HG02870 (cell line): ENCODE measurements at regions not wholly inside any gene's neighbourhood (a gene's known extent, or its start where the extent isn't known, plus 50 kb on each side); places are given as distances from the start of the nearest gene placed in this dataset.

Experiments
- ATAC-seq: cut with Tn5 transposase; IDR thresholded peaks from one replicate; pipeline ENCODE4 v1.9.1; 2021; ENCODE audit warnings: mild to moderate bottlenecking, moderate library complexity; ENCODE audit not compliant: unreplicated experiment

GRCh38 chr6:15048367-15048766 lies 197.5 kb upstream of the JARID2 start:
- ATAC-seq: no peak

DNA sequence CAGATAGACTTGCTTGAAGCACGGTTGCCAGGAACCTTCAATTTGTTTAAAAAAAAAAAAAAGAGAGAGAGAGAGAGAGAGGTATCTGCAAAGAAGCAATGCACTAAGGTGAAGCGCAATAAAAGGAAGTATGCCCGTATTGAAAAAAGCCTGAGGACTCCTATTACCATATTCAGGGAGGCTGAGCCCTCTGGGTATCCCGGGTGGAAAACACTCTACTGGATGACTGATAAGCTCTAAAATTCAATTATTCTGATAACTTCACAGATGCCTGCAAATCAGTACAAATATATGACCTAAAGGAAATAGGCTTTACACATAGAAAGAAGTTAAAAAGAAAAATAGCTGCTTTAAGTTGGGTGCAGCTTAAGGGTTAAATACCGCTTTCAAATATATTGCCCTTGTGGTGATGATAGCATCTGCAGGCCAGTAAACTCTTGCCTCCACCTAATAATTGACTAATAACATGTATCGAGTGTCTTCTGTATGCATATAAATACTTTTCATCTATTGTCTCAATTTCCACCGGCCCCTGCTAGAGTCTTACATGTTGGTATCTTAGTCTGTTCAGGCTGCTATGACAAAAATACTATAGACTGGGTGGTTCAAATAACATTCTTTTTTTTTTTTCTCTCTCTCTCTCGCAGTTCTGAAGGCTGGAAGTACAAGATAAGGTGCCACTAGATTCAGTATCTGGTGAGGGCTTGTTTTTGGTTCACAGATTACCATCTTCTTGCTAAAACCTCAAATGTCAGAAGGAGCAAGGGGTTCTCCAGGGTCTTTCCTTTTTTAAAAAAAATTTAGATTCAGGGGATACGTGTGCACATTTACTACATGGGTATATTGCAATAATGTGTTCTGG lies 187.4 kb upstream of the JARID2 start:
- ATAC-seq: no peak

GRCh38 chr6:15061180-15061641 lies 184.7 kb upstream of the JARID2 start:
- ATAC-seq: no peak

DNA sequence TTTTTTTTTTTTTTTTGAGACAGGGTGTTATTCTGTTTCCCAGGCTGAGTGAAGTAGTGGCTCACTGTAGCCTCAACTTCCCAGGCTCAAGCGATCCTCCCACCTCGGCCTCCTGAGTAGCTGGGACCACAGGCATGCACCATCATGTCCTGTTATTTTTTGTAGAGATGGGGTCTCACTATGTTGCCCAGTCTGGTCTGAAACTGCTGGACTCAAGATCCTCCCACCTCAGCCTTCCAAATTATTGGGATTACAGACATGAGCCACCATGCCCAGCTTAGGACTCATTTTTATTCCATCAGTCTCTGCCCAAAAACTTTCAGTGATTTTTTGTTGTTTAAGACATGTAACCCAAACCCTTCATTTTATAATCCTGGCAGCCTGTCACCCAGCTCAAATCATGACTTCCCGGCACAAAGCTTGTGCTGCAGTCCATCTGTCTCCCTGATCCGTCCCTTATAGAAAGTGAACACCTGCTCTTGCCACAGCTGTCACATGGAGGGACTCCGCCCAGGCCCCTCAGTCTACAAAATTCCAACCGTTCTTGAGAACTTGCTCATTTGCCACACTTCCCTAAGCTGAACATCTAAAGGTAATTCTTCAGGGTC lies 183.9 kb upstream of the JARID2 start:
- ATAC-seq: no peak

DNA sequence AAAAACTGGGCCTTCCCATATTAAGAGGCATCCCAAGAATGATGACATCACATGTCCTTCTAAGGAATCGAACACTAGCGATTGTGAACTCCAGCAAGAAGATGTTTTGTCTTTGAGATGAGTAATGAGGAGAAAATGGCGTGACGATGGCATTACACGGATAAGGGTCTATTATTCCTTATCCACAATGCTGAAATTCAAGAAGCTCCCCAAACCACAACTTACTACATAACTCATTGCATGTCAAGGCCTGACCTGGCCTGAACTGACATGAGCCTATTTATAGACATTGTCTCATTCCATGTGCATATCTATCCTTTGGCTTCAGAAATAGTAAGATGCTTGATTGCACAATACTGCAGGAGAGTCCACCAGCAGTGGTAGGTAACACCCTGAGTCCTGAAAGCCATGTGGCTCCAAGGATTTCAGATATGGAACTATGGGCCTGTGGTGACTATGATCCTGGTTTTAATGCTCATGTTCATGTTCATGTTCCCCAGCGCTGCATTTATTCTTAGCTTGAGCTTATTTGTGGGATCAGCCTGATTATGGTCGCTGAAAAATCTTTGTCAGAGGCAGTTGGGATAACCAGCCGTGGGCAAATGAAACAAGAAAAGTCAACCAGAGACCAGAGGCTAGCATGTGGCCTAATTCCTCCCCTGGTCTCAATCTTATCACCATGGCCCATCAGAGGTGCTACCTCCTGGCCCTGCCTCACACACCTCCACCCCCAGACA lies 183.2 kb upstream of the JARID2 start:
- ATAC-seq: no peak

DNA sequence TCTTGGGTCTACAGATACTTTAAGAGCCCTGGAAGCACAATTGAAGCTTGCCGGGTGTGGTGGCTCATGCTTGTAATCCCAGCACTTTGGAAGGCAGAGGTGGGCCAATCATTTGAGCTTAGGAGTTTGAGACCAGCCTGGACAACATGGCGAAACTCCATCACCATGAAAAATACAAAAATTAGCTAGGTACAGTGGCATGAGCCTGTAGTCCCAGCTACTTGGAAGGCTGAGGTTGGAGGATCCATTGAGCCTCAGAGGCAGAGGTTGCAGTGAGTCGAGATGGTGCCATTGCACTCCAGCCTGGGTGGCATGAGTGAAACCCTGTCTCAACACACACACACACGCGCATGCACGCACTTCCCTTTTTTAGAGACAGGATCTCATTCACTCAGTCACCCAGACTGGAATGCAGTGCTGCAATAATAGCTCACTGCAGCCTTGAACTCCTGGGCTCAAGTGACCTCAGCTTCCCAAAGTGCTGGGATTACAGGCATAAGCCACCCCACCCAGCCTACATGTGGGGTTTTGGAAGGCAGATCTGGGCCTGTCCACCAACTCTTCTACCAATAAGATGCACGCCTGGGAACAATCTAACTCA lies 182.5 kb upstream of the JARID2 start:
- no peak for ATAC-seq

DNA sequence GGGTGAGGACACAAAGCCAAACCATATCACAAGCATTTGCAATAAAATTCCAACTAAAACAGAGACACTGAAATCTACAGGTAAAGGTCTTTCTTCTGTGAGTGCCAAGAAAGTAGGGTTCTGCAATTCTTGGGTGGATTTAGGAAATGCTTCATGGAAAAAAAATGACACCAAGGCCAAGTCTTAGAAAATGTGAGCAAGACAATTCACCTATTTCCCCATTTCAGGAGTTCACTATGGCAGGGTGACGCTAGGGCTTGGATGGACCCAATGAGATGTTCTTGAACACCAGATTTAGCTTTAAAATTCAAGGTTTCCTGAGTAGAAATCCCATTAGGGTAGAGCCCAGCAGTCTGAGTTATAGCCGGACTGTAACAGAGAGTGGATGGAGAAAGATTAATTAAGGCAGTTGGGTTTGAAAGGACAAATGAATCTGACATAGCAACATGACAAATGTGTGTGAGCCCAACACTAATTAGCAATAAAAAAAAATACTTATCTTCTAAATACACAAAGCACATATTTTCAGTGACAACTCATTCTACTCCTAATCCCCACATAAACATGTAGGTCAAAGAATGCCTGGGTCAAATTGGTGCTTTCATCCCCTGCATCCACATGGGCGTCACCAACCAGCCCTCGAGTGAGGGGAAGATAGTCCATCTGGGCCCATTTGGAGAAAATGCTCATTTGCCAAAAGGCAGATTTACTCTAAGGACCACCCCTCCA lies 180.4 kb upstream of the JARID2 start:
- no peak for ATAC-seq

- ATAC-seq: no peak
Measured at GRCh38 chr6:15066089-15066758, 179.6 kb upstream of the JARID2 start.

GRCh38 chr6:15073344-15073789 lies 172.5 kb upstream of the JARID2 start:
- ATAC-seq: no peak

- no peak for ATAC-seq
Measured at GRCh38 chr6:15073883-15074465, 171.9 kb upstream of the JARID2 start.

DNA sequence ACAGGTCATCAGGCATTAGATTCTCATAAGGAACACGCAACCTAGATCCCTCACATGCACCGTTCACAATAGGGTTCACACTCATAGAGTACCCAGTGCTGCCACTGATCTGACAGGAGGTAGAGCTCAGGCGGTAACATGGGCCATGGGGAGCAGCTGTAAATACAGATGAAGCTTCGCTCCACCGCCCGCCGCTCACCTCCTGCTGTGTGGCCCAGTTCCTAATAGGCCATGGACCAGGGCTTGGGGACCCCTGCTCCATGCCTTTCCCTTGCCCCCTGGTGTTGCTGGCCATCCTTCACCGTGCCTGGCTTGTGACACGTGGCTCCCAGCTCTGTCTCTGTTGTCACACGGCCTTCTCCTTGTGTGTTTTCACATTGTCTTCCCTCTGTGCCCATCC lies 171.1 kb upstream of the JARID2 start:
- ATAC-seq: no peak

DNA sequence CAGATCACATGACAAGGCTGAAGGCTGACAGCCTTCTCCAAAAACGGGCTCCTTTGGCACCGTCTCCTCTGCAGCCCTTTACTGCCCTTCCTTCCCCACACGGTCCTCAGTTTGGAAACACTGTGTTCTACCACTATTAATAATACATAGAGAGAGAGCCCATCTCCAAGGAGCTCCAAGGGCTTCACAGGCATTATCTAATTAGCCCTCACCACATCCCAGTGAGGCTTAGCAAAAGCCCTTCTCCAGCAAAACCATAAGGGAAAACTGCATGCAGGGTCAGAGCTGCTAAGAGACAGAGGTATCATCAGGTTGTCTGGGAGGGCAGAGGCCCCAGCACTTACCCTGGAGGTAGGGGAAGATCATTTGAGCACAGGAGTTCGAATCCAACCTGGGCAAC lies 169.3 kb upstream of the JARID2 start:
- ATAC-seq: no peak

GRCh38 chr6:15077006-15077405 lies 168.9 kb upstream of the JARID2 start:
- ATAC-seq: no peak

DNA sequence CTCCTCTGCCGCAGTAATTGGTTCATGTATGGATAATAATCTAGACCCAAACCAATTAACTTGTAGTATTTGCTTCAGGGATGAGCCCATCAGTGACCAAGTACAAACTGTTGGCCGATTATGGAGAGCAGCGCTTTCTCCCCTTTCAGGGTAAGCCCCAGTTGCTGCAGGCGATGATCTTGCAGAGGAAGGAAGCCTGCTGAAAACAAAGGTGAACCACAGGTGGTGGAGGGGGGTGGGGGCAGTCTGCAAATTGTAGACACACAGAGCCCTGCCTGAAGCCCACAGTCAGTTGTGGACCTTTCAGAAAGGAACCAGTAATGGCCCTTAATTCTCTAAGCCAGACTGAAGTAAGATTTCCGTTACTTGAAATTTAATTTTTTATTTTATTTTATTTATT lies 167.9 kb upstream of the JARID2 start:
- ATAC-seq: no peak

- no peak for ATAC-seq
Measured at GRCh38 chr6:15079288-15079817, 166.5 kb upstream of the JARID2 start.

GRCh38 chr6:15080895-15081294 lies 165.0 kb upstream of the JARID2 start:
- ATAC-seq: no peak

GRCh38 chr6:15081447-15081846 lies 164.4 kb upstream of the JARID2 start:
- ATAC-seq: no peak

GRCh38 chr6:15082708-15083107 lies 163.2 kb upstream of the JARID2 start:
- no peak for ATAC-seq

- ATAC-seq: no peak
Measured at GRCh38 chr6:15086348-15087158, 159.3 kb upstream of the JARID2 start.
